ENCODE measurements at regions not wholly inside any gene's neighbourhood (a gene's known extent, or its start where the extent isn't known, plus 50 kb on each side); places are given as distances from the start of the nearest gene placed in this dataset.

GRCh38 chr7:28301148-28301641, 111.1 kb upstream of the CREB5 start:
- H3K27me3 ChIP-seq (ENCODE audit: control insufficient read depth, insufficient read depth, low read length), result no peaks in the 10 kb centered on the region
- H3K4me3 ChIP-seq (ENCODE audit: insufficient read depth, low read depth, low read length), result no peak overlapping the region
- H3K36me3 ChIP-seq (replicated peaks; ENCODE audit: control insufficient read depth, insufficient read depth, low read length), result no peaks in the 10 kb centered on the region
- no peak for DNase-seq

- Histone ChIP-seq H3K4me3 (ENCODE audit: insufficient read depth, low read depth, low read length) (no peak overlapping the region), H3K36me3 (replicated peaks; ENCODE audit: control insufficient read depth, insufficient read depth, low read length) (no peaks in the 10 kb centered on the region), H3K27me3 (ENCODE audit: control insufficient read depth, insufficient read depth, low read length) (no peaks in the 10 kb centered on the region)
- DNase-seq, result no peak
Observed at GRCh38 chr7:28304290-28304689, 108.0 kb upstream of the CREB5 start.

- DNase-seq, result no peak
- Histone ChIP-seq H3K27me3 (ENCODE audit: control insufficient read depth, insufficient read depth, low read length) (no peaks in the 10 kb centered on the region), H3K4me3 (ENCODE audit: insufficient read depth, low read depth, low read length) (no peak overlapping the region), H3K36me3 (replicated peaks; ENCODE audit: control insufficient read depth, insufficient read depth, low read length) (no peaks in the 10 kb centered on the region)
Observed at GRCh38 chr7:28309704-28310459, 102.4 kb upstream of the CREB5 start.

- H3K4me3 ChIP-seq (ENCODE audit: insufficient read depth, low read depth, low read length), result no peak overlapping the region
- DNase-seq, result no peak
- no peaks in the 10 kb centered on the region for H3K36me3 ChIP-seq (replicated peaks; ENCODE audit: control insufficient read depth, insufficient read depth, low read length)
- H3K27me3 ChIP-seq (ENCODE audit: control insufficient read depth, insufficient read depth, low read length), result no peaks in the 10 kb centered on the region
Observed at GRCh38 chr7:28310460-28310848, 101.9 kb upstream of the CREB5 start.

- peak; percentile 33 for DNase-seq
- H3K4me3 ChIP-seq (ENCODE audit: insufficient read depth, low read depth, low read length), result no peak overlapping the region
- no peaks in the 10 kb centered on the region for H3K36me3 ChIP-seq (replicated peaks; ENCODE audit: control insufficient read depth, insufficient read depth, low read length)
- H3K27me3 ChIP-seq (ENCODE audit: control insufficient read depth, insufficient read depth, low read length), result no peaks in the 10 kb centered on the region
Observed at GRCh38 chr7:28311670-28312069, 100.6 kb upstream of the CREB5 start.

- no peaks in the 10 kb centered on the region for H3K36me3 ChIP-seq (replicated peaks; ENCODE audit: control insufficient read depth, insufficient read depth, low read length)
- H3K27me3 ChIP-seq (ENCODE audit: control insufficient read depth, insufficient read depth, low read length), result no peaks in the 10 kb centered on the region
- DNase-seq, result no peak
Observed at GRCh38 chr7:28312948-28313347, 99.4 kb upstream of the CREB5 start.

GRCh38 chr7:28314841-28315240, 97.5 kb upstream of the CREB5 start:
- no peaks in the 10 kb centered on the region for H3K27me3 ChIP-seq (ENCODE audit: control insufficient read depth, insufficient read depth, low read length)
- no peaks in the 10 kb centered on the region for H3K36me3 ChIP-seq (replicated peaks; ENCODE audit: control insufficient read depth, insufficient read depth, low read length)
- H3K4me3 ChIP-seq (ENCODE audit: insufficient read depth, low read depth, low read length), result no peak overlapping the region
- DNase-seq, result no peak

More at GRCh38 chr7:28312948-28313347, 99.4 kb upstream of the CREB5 start:
- no peak overlapping the region for H3K4me3 ChIP-seq (ENCODE audit: insufficient read depth, low read depth, low read length)

GRCh38 chr7:28315565-28316410, 96.5 kb upstream of the CREB5 start:
- Histone ChIP-seq H3K4me3 (ENCODE audit: insufficient read depth, low read depth, low read length) (no peak overlapping the region), H3K27me3 (ENCODE audit: control insufficient read depth, insufficient read depth, low read length) (no peaks in the 10 kb centered on the region), H3K36me3 (replicated peaks; ENCODE audit: control insufficient read depth, insufficient read depth, low read length) (no peaks in the 10 kb centered on the region)
- no peak for DNase-seq

- DNase-seq, result no peak
- no peak overlapping the region for H3K4me3 ChIP-seq (ENCODE audit: insufficient read depth, low read depth, low read length)
- no peaks in the 10 kb centered on the region; the same call in 1 of the 2 replicates for H3K27me3 ChIP-seq (ENCODE audit: control insufficient read depth, insufficient read depth, low read length)
- H3K36me3 ChIP-seq (replicated peaks; ENCODE audit: control insufficient read depth, insufficient read depth, low read length), result no peaks in the 10 kb centered on the region
Observed at GRCh38 chr7:28316489-28316888, 95.8 kb upstream of the CREB5 start.

- Histone ChIP-seq H3K4me3 (ENCODE audit: insufficient read depth, low read depth, low read length) (no peak overlapping the region), H3K27me3 (ENCODE audit: control insufficient read depth, insufficient read depth, low read length) (no peaks in the 10 kb centered on the region; the same call in 1 of the 2 replicates), H3K36me3 (replicated peaks; ENCODE audit: control insufficient read depth, insufficient read depth, low read length) (no peaks in the 10 kb centered on the region)
- no peak for DNase-seq
Observed at GRCh38 chr7:28318101-28318762, 94.1 kb upstream of the CREB5 start.

GRCh38 chr7:28323833-28324232, 88.5 kb upstream of the CREB5 start:
- no peak overlapping the region for H3K4me3 ChIP-seq (ENCODE audit: insufficient read depth, low read depth, low read length)
- no peaks in the 10 kb centered on the region for H3K36me3 ChIP-seq (replicated peaks; ENCODE audit: control insufficient read depth, insufficient read depth, low read length)
- H3K27me3 ChIP-seq (ENCODE audit: control insufficient read depth, insufficient read depth, low read length), result no peaks in the 10 kb centered on the region; the same call in 1 of the 2 replicates
- DNase-seq, result no peak

GRCh38 chr7:28328146-28328545, 84.2 kb upstream of the CREB5 start:
- no peak for DNase-seq
- H3K36me3 ChIP-seq (replicated peaks; ENCODE audit: control insufficient read depth, insufficient read depth, low read length), result no peaks in the 10 kb centered on the region
- no peak overlapping the region for H3K4me3 ChIP-seq (ENCODE audit: insufficient read depth, low read depth, low read length)
- H3K27me3 ChIP-seq (ENCODE audit: control insufficient read depth, insufficient read depth, low read length), result no peaks in the 10 kb centered on the region

GRCh38 chr7:28328822-28329660, 83.3 kb upstream of the CREB5 start:
- no peaks in the 10 kb centered on the region for H3K27me3 ChIP-seq (ENCODE audit: control insufficient read depth, insufficient read depth, low read length)
- no peak overlapping the region for H3K4me3 ChIP-seq (ENCODE audit: insufficient read depth, low read depth, low read length)
- DNase-seq, result no peak
- H3K36me3 ChIP-seq (replicated peaks; ENCODE audit: control insufficient read depth, insufficient read depth, low read length), result no peaks in the 10 kb centered on the region
